ENCODE measurements at regions not wholly inside any gene's neighbourhood (a gene's known extent, or its start where the extent isn't known, plus 50 kb on each side); places are given as distances from the start of the nearest gene placed in this dataset.
A peak's percentile ranks its signal among the peaks of the same experiment; 100 is the strongest.

GRCh38 chr12:25712169-25712568 lies 159.1 kb upstream of the LMNTD1 start:
- no peak for DNase-seq (ENCODE audit: low read depth in 2 of 3, low spot score in 2 of 3)

- DNase-seq (ENCODE audit: low read depth in 2 of 3, low spot score in 2 of 3), result no peak
These were observed 160.2 kb upstream of the LMNTD1 start for GRCh38 chr12:25713264-25713663.

GRCh38 chr12:25714198-25714984 lies 161.3 kb upstream of the LMNTD1 start:
- DNase-seq (ENCODE audit: low read depth in 2 of 3, low spot score in 2 of 3), result no peak

GRCh38 chr12:25715102-25715501 lies 162.0 kb upstream of the LMNTD1 start:
- DNase-seq (ENCODE audit: low read depth in 2 of 3, low spot score in 2 of 3), result no peak

GRCh38 chr12:25716842-25717241 lies 163.8 kb upstream of the LMNTD1 start:
- peak in 1 of 3 donors; percentile 4 for DNase-seq (ENCODE audit: low read depth in 2 of 3, low spot score in 2 of 3)

- no peak for DNase-seq (ENCODE audit: low read depth in 2 of 3, low spot score in 2 of 3)
These were observed 164.5 kb upstream of the LMNTD1 start for GRCh38 chr12:25717552-25717951.

- DNase-seq (ENCODE audit: low read depth in 2 of 3, low spot score in 2 of 3), result no peak
These were observed 165.1 kb upstream of the LMNTD1 start for GRCh38 chr12:25718081-25718731.

GRCh38 chr12:25719505-25719904 lies 166.4 kb upstream of the LMNTD1 start:
- DNase-seq (ENCODE audit: low read depth in 2 of 3, low spot score in 2 of 3), result no peak

- no peak for DNase-seq (ENCODE audit: low read depth in 2 of 3, low spot score in 2 of 3)
These were observed 170.3 kb upstream of the LMNTD1 start for GRCh38 chr12:25723336-25723735.

- no peak for DNase-seq (ENCODE audit: low read depth in 2 of 3, low spot score in 2 of 3)
These were observed 170.9 kb upstream of the LMNTD1 start for GRCh38 chr12:25723921-25724491.

- no peak for DNase-seq (ENCODE audit: low read depth in 2 of 3, low spot score in 2 of 3)
These were observed 172.4 kb upstream of the LMNTD1 start for GRCh38 chr12:25725470-25725869.

GRCh38 chr12:25725931-25726330 lies 172.8 kb upstream of the LMNTD1 start:
- no peak for DNase-seq (ENCODE audit: low read depth in 2 of 3, low spot score in 2 of 3)

GRCh38 chr12:25728056-25728595 lies 175.0 kb upstream of the LMNTD1 start:
- no peak for DNase-seq (ENCODE audit: low read depth in 2 of 3, low spot score in 2 of 3)

- peak in 2 of 3 donors; percentile 12 to 83 for DNase-seq (ENCODE audit: low read depth in 2 of 3, low spot score in 2 of 3)
These were observed 177.6 kb upstream of the LMNTD1 start for GRCh38 chr12:25730489-25731349.

GRCh38 chr12:25733541-25733940 lies 180.5 kb upstream of the LMNTD1 start:
- DNase-seq (ENCODE audit: low read depth in 2 of 3, low spot score in 2 of 3), result no peak

- no peak for DNase-seq (ENCODE audit: low read depth in 2 of 3, low spot score in 2 of 3)
These were observed 181.6 kb upstream of the LMNTD1 start for GRCh38 chr12:25734529-25735180.

- no peak for DNase-seq (ENCODE audit: low read depth in 2 of 3, low spot score in 2 of 3)
These were observed 187.5 kb upstream of the LMNTD1 start for GRCh38 chr12:25740617-25741016.

GRCh38 chr12:25741917-25742316 lies 188.8 kb upstream of the LMNTD1 start:
- DNase-seq (ENCODE audit: low read depth in 2 of 3, low spot score in 2 of 3), result no peak

GRCh38 chr12:25743679-25744215 lies 190.7 kb upstream of the LMNTD1 start:
- peak in 1 of 3 donors; percentile 2 for DNase-seq (ENCODE audit: low read depth in 2 of 3, low spot score in 2 of 3)

GRCh38 chr12:25744313-25744712 lies 191.2 kb upstream of the LMNTD1 start:
- DNase-seq (ENCODE audit: low read depth in 2 of 3, low spot score in 2 of 3), result no peak

Data from hematopoietic multipotent progenitor cell (in vitro differentiated cells).